Smooth muscle cell (in vitro differentiated cells): ENCODE measurements at regions not wholly inside any gene's neighbourhood (a gene's known extent, or its start where the extent isn't known, plus 50 kb on each side); places are given as distances from the start of the nearest gene placed in this dataset.

Source experiments
- DNase-seq: peaks from one replicate; lab custom pipeline; 2025; ENCODE audit not compliant: unreplicated experiment; lab: John Stamatoyannopoulos, UW
- H2AFZ ChIP-seq: fragments of 200-600 bp; sonication (generic); 2 replicates; pipeline ENCODE4 v1.6.0; 2016; ENCODE audit warnings: antibody characterized with exemption, low read depth, mild to moderate bottlenecking
- H3F3A ChIP-seq: fragments of 200-600 bp; sonication (generic); 2 replicates; pipeline ENCODE4 v1.6.0; 2017; ENCODE audit warnings: antibody characterized with exemption, low read depth
- H3K27ac ChIP-seq: fragments of 200-600 bp; sonication (generic); 2 replicates; pipeline ENCODE4 v1.5.1; 2016; ENCODE audit warnings: low read depth, mild to moderate bottlenecking
- H3K27me3 ChIP-seq: fragments of 200-600 bp; sonication (generic); 2 replicates; pipeline ENCODE4 v1.6.1; 2016; ENCODE audit warnings: low read depth, mild to moderate bottlenecking
- H3K36me3 ChIP-seq: fragments of 200-600 bp; sonication (generic); 2 replicates; pipeline ENCODE4 v1.5.1; 2016; ENCODE audit warnings: low read depth
- H3K4me1 ChIP-seq: fragments of 200-600 bp; sonication (generic); 2 replicates; pipeline ENCODE4 v1.5.1; 2016; ENCODE audit warnings: low read depth
- H3K4me2 ChIP-seq: fragments of 200-600 bp; sonication (generic); 2 replicates; pipeline ENCODE4 v1.6.0; 2016; ENCODE audit warnings: mild to moderate bottlenecking
- H3K4me3 ChIP-seq: fragments of 200-600 bp; sonication (generic); 2 replicates; pipeline ENCODE4 v1.5.1; 2016; ENCODE audit warnings: mild to moderate bottlenecking
- H3K79me2 ChIP-seq: fragments of 200-600 bp; sonication (generic); 2 replicates; pipeline ENCODE4 v1.6.0; 2016; ENCODE audit warnings: low read depth, mild to moderate bottlenecking
- H3K9ac ChIP-seq: fragments of 200-600 bp; sonication (generic); 2 replicates; pipeline ENCODE4 v1.6.0; 2016; ENCODE audit warnings: low read depth
- H3K9me3 ChIP-seq: fragments of 200-600 bp; sonication (generic); replicated peaks from 2 replicates; pipeline ENCODE4 v1.5.1; 2016; ENCODE audit warnings: low read depth
- H4K20me1 ChIP-seq: fragments of 200-600 bp; sonication (generic); 2 replicates; pipeline ENCODE4 v1.6.0; 2016; ENCODE audit warnings: low read depth
- WGBS: methylation state at CpG from one replicate; pipeline ENCODE4 v1.1.7; 2016; ENCODE audit warnings: low lambda C conversion rate; 5-methylcytosine and 5-hydroxymethylcytosine counted together
- TF ChIP-seq, protein P1 (sequence below): fragments of 200-600 bp; sonication (generic); IDR thresholded peaks from 2 replicates; pipeline ENCODE4 v1.5.1; 2017; ENCODE audit warnings: borderline replicate concordance, mild to moderate bottlenecking, antibody characterized with exemption; ENCODE audit not compliant: insufficient read depth, poor library complexity, severe bottlenecking

DNA sequence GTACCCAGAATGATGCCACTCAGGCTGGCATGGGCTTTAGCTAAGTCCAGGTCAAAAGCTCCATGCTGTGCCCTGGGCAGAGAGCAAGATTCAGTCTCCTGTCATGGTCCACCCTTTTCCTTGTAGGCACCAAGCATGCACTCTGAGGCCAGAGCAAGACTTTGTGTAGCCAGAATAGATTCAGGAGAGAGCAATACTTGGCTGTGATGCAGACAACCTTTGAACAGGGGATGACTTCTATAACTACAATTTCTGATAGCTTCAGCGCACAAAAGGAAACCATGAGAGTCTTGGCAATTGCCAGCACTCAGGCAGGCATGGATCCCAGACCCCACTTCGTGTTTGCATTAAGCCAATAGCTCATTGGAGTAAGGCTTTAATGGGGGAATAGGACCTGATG lies 510.6 kb downstream of the RAB28 start:
- no peaks in the 10 kb centered on the region for H3K4me1 ChIP-seq
- no peaks in the 10 kb centered on the region for H3K79me2 ChIP-seq
- H3K27me3 ChIP-seq, result no peaks in the 10 kb centered on the region
- H4K20me1 ChIP-seq, result no peaks in the 10 kb centered on the region
- H3F3A ChIP-seq, result no peaks in the 10 kb centered on the region
- H3K9ac ChIP-seq, result no peak overlapping the region
- no peak overlapping the region for H3K4me2 ChIP-seq
- no peaks in the 10 kb centered on the region for H3K36me3 ChIP-seq
- no peak for DNase-seq
- H2AFZ ChIP-seq, result no peak overlapping the region
- TF ChIP-seq, protein P1, sequence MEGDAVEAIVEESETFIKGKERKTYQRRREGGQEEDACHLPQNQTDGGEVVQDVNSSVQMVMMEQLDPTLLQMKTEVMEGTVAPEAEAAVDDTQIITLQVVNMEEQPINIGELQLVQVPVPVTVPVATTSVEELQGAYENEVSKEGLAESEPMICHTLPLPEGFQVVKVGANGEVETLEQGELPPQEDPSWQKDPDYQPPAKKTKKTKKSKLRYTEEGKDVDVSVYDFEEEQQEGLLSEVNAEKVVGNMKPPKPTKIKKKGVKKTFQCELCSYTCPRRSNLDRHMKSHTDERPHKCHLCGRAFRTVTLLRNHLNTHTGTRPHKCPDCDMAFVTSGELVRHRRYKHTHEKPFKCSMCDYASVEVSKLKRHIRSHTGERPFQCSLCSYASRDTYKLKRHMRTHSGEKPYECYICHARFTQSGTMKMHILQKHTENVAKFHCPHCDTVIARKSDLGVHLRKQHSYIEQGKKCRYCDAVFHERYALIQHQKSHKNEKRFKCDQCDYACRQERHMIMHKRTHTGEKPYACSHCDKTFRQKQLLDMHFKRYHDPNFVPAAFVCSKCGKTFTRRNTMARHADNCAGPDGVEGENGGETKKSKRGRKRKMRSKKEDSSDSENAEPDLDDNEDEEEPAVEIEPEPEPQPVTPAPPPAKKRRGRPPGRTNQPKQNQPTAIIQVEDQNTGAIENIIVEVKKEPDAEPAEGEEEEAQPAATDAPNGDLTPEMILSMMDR, result no peak
- WGBS, result 82% methylated on average over 2 of the region's 2 CpGs
- no peak overlapping the region for H3K27ac ChIP-seq
- no peaks in the 10 kb centered on the region for H3K9me3 ChIP-seq
- no peak overlapping the region for H3K4me3 ChIP-seq

DNA sequence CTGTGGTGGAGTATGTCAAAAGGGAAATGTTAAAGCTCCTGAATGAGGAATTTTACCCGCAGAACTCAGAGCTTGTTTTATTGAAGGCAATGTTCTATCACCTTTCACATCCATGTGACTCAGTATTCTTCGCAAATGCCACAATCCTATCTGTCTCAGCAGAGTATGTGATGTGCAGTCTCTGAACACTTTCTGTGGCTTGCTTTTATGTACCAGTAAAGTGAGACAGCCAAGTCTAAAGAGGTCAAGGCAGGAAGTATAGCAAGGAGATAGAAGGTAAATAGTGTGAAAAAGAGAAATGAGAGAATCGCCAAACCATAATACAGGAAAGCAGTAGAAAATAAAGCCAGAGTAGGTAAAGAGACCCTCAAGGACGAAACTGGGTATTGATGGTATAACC lies 515.8 kb downstream of the RAB28 start:
- H3K27ac ChIP-seq, result no peak overlapping the region
- DNase-seq, result no peak
- H2AFZ ChIP-seq, result no peak overlapping the region
- no peak overlapping the region for H3K4me2 ChIP-seq
- H3K27me3 ChIP-seq, result no peaks in the 10 kb centered on the region
- H3K36me3 ChIP-seq, result no peaks in the 10 kb centered on the region
- H3K4me1 ChIP-seq, result no peaks in the 10 kb centered on the region
- no peaks in the 10 kb centered on the region for H4K20me1 ChIP-seq
- H3K9me3 ChIP-seq, result no peaks in the 10 kb centered on the region
- H3K79me2 ChIP-seq, result no peaks in the 10 kb centered on the region
- TF ChIP-seq, protein P1, result no peak
- WGBS, result 72% methylated on average over 4 of the region's 4 CpGs
- no peak overlapping the region for H3K9ac ChIP-seq
- H3F3A ChIP-seq, result no peaks in the 10 kb centered on the region
- no peak overlapping the region for H3K4me3 ChIP-seq

DNA sequence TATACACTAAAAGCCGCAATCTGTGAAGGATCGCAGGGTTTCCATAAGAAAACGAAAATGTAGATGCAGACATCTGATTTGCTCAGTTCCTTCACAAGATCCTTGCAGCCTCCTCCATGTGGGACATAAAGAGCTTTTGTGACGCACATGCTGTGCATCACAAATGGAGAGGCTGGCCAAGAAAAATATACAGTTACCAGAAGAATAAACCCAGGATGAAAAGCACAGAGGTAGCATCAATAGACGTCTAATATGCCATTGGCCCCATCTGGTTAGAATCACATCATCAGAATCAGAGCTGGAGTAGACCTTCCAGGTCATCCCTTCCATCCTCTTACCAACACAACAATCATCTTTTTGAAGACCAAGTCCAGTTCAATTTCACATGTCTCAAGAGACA lies 517.4 kb downstream of the RAB28 start:
- no peak overlapping the region for H3K4me2 ChIP-seq
- H2AFZ ChIP-seq, result no peak overlapping the region
- H3K79me2 ChIP-seq, result no peaks in the 10 kb centered on the region
- no peaks in the 10 kb centered on the region for H3K4me1 ChIP-seq
- H3F3A ChIP-seq, result no peaks in the 10 kb centered on the region
- TF ChIP-seq, protein P1, result no peak
- H3K4me3 ChIP-seq, result no peak overlapping the region
- WGBS, result 89% methylated on average over 5 of the region's 5 CpGs
- no peak overlapping the region for H3K9ac ChIP-seq
- H3K27ac ChIP-seq, result no peak overlapping the region
- no peak for DNase-seq
- no peaks in the 10 kb centered on the region for H3K27me3 ChIP-seq
- H3K9me3 ChIP-seq, result no peaks in the 10 kb centered on the region
- no peaks in the 10 kb centered on the region for H4K20me1 ChIP-seq
- no peaks in the 10 kb centered on the region for H3K36me3 ChIP-seq

DNA sequence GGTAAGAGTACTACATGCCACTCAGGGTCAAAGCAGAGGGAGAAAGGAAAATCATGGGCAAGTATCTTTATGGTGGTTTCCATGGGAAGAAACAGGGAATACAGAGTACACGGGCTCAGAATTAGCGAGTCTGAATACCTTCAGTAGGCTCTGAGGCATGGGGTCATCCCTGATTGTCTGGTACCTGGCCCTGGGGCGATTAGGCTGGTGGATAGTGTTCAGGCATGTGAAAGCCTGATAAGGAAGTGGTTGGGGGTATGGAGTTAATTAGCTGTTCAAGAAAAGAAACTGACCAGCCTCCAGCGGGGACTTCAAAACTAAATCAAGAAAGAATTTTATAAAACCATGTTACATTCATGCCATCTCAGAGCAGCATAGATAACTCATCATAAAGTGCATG lies 518.8 kb downstream of the RAB28 start:
- Histone ChIP-seq H3K4me1 (no peaks in the 10 kb centered on the region), H3K4me3 (no peak overlapping the region), H4K20me1 (no peaks in the 10 kb centered on the region), H3K36me3 (no peaks in the 10 kb centered on the region), H3K9ac (no peak overlapping the region), H3K9me3 (no peaks in the 10 kb centered on the region), H3K79me2 (no peaks in the 10 kb centered on the region), H3K27ac (no peak overlapping the region), H3K27me3 (no peaks in the 10 kb centered on the region), H3F3A (no peaks in the 10 kb centered on the region), H3K4me2 (no peak overlapping the region), H2AFZ (no peak overlapping the region)
- DNase-seq, result no peak
- TF ChIP-seq, protein P1, result no peak
- 58% methylated on average over 4 of the region's 4 CpGs for WGBS
